Body of pancreas (tissue), 4 donors: ENCODE measurements at regions not wholly inside any gene's neighbourhood (a gene's known extent, or its start where the extent isn't known, plus 50 kb on each side); places are given as distances from the start of the nearest gene placed in this dataset.

Experiments
- CTCF ChIP-seq, 7 experiments: fragments of 450-650 bp in 4 of 7; fragments of 200-600 bp in 3 of 7; sonication (generic) in 3 of 7; IDR thresholded peaks; one replicate each; pipeline ENCODE4 v1.5.1; 2016 to 2019; ENCODE audit warnings: antibody characterized with exemption in 7 of 7
- POLR2A ChIP-seq, 3 donors: fragments of 450-650 bp; IDR thresholded peaks; one replicate each; pipeline ENCODE4 v1.6.1; 2016; ENCODE audit warnings: antibody characterized with exemption in 3 of 3, mild to moderate bottlenecking in 2 of 3

DNA sequence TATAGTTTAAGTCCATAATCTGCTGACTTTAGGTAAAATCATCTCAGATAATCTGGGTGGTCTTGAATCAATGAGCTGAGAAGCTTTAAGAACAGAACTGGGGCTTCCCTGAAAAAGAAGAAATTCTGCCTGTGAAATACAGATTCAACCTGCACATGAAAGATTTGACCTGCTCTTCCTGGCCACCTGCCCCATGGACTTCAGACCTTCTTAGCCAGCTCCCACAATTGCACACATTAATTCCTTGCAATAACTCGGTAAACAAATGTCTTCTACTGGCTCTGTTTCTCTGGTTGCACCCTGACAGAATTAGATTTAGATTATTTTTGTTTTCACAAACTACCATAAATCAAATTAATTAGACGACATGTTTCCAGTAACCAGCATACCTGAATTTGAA, 2117.9 kb upstream of the C9orf72 start:
- TF ChIP-seq CTCF (IDR thresholded peaks at IDR 0.05) (no peak), POLR2A (IDR thresholded peaks at IDR 0.05) (no peak)
